ENCODE measurements at regions not wholly inside any gene's neighbourhood (a gene's known extent, or its start where the extent isn't known, plus 50 kb on each side); places are given as distances from the start of the nearest gene placed in this dataset.
"Not testable (repeated sequence)": the region's sequence is repeated elsewhere in the genome, so short reads cannot be mapped to it uniquely, and the experiment has no call there.

- intact Hi-C loops (cut with DNase I), result no loop called here
- no peak for ATAC-seq
Measured at GRCh38 chr21:15624646-15625045, 105.1 kb upstream of the USP25 start.

GRCh38 chr21:15625363-15625762, 104.4 kb upstream of the USP25 start:
- TF ChIP-seq CTCF (IDR thresholded peaks at IDR 0.05), result no peak
- ATAC-seq, result no peak
- Histone ChIP-seq H3K9me3 (no peaks in the 10 kb centered on the region), H3K36me3 (no peaks in the 10 kb centered on the region), H3K4me3 (no peak overlapping the region), H3K4me1 (no peaks in the 10 kb centered on the region), H3K27ac (no peak overlapping the region), H3K27me3 (ENCODE audit: low read depth) (no peaks in the 10 kb centered on the region)
- DNase-seq, result no peak
- intact Hi-C loops (cut with DNase I), result no loop called here

More at GRCh38 chr21:15624646-15625045, 105.1 kb upstream of the USP25 start:
- Histone ChIP-seq H3K27me3 (ENCODE audit: low read depth) (no peaks in the 10 kb centered on the region), H3K9me3 (no peaks in the 10 kb centered on the region), H3K36me3 (no peaks in the 10 kb centered on the region), H3K27ac (no peak overlapping the region), H3K4me1 (no peaks in the 10 kb centered on the region), H3K4me3 (no peak overlapping the region)
- no peak for DNase-seq
- TF ChIP-seq CTCF (IDR thresholded peaks at IDR 0.05), result no peak

GRCh38 chr21:15626031-15626430, 103.8 kb upstream of the USP25 start:
- Histone ChIP-seq H3K4me1 (no peaks in the 10 kb centered on the region), H3K9me3 (no peaks in the 10 kb centered on the region), H3K36me3 (no peaks in the 10 kb centered on the region), H3K27me3 (ENCODE audit: low read depth) (no peaks in the 10 kb centered on the region), H3K27ac (no peak overlapping the region), H3K4me3 (no peak overlapping the region)
- no peak for TF ChIP-seq CTCF (IDR thresholded peaks at IDR 0.05)
- ATAC-seq (no peak), DNase-seq (no peak)
- intact Hi-C loops (cut with DNase I), result no loop called here

- H3K27me3 ChIP-seq (ENCODE audit: low read depth), result no peaks in the 10 kb centered on the region
- no peaks in the 10 kb centered on the region for H3K36me3 ChIP-seq
- ATAC-seq, result no peak
- intact Hi-C loops (cut with DNase I), result no loop called here
- H3K4me1 ChIP-seq, result no peaks in the 10 kb centered on the region
- DNase-seq, result no peak
- H3K9me3 ChIP-seq, result no peaks in the 10 kb centered on the region
- no peak for TF ChIP-seq CTCF (IDR thresholded peaks at IDR 0.05)
- H3K4me3 ChIP-seq, result no peak overlapping the region
- H3K27ac ChIP-seq, result no peak overlapping the region
Measured at GRCh38 chr21:15627011-15627410, 102.8 kb upstream of the USP25 start.

- intact Hi-C loops (cut with DNase I), result no loop called here
- Histone ChIP-seq H3K9me3 (no peaks in the 10 kb centered on the region), H3K4me1 (no peaks in the 10 kb centered on the region), H3K36me3 (no peaks in the 10 kb centered on the region), H3K27me3 (ENCODE audit: low read depth) (no peaks in the 10 kb centered on the region), H3K4me3 (no peak overlapping the region), H3K27ac (no peak overlapping the region)
- TF ChIP-seq CTCF (IDR thresholded peaks at IDR 0.05), result no peak
- DNase-seq, result no peak
- no peak for ATAC-seq
Measured at GRCh38 chr21:15627823-15628222, 102.0 kb upstream of the USP25 start.

GRCh38 chr21:15631342-15631741, 98.4 kb upstream of the USP25 start:
- no peak for ATAC-seq
- DNase-seq, result no peak
- no peak overlapping the region for H3K4me3 ChIP-seq

GRCh38 chr21:15634541-15634940, 95.2 kb upstream of the USP25 start:
- H3K27me3 ChIP-seq (ENCODE audit: low read depth); intact Hi-C loops (cut with DNase I); DNase-seq; H3K27ac ChIP-seq; H3K4me3 ChIP-seq; ATAC-seq; H3K36me3 ChIP-seq; H3K4me1 ChIP-seq; H3K9me3 ChIP-seq: not testable (repeated sequence)

More at GRCh38 chr21:15631342-15631741, 98.4 kb upstream of the USP25 start:
- Histone ChIP-seq H3K36me3 (no peaks in the 10 kb centered on the region), H3K4me1 (no peaks in the 10 kb centered on the region), H3K27me3 (ENCODE audit: low read depth) (no peaks in the 10 kb centered on the region), H3K9me3 (no peaks in the 10 kb centered on the region), H3K27ac (no peak overlapping the region)
- intact Hi-C loops (cut with DNase I), result no loop called here
- TF ChIP-seq CTCF (IDR thresholded peaks at IDR 0.05), result no peak
